GM21447 (cell line): ENCODE measurements at regions not wholly inside any gene's neighbourhood (a gene's known extent, or its start where the extent isn't known, plus 50 kb on each side); places are given as distances from the start of the nearest gene placed in this dataset.
"Not testable (repeated sequence)": the region's sequence is repeated elsewhere in the genome, so short reads cannot be mapped to it uniquely, and the experiment has no call there.

Experiments
- ATAC-seq: cut with Tn5 transposase; IDR thresholded peaks from one replicate; pipeline ENCODE4 v1.9.1; 2021; ENCODE audit not compliant: unreplicated experiment

DNA sequence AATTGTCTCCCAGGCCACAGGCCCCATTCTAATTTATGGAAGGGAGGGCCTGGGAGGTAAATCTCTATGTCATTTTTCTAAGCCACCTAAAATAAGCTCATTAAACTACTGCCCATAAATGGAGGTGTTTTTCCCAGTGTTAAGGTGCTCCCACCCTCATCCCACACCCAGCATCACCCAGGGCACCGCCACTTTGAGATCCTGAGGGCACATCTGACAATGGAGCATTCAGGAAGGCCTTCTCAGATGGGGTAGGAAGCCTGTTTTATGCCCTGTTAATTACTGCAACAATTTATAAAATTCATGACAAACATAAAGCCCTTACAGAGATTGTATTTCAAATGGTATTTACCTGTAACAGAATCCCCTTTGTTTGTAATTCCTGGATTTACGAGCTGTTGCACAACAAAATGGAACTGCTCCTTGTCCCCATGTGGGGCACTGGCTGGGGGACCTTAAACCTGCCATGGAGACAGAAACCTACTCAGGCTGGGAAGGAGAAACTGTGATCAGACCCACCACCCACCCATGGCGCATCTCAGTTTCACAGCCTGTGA lies 319.5 kb upstream of the USP24 start:
- ATAC-seq: no peak

DNA sequence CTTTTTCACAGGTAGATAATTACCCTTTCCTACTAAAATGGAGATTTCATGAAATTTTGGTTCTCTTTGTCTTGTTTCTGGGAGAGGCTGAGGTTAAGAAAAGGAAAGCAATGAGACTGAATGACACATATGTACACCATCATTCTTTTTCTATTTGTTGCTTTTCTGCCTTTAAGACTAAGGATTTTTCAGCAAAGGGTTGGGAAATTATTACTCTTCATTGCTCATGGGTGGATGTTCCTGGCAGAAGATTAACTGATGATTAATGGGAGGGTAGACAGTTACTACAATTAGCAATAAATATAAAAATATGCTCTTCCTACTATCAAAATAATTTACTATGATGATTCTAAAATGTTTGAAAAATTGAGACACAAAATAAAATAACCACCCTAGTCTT lies 316.5 kb upstream of the USP24 start:
- no peak for ATAC-seq

DNA sequence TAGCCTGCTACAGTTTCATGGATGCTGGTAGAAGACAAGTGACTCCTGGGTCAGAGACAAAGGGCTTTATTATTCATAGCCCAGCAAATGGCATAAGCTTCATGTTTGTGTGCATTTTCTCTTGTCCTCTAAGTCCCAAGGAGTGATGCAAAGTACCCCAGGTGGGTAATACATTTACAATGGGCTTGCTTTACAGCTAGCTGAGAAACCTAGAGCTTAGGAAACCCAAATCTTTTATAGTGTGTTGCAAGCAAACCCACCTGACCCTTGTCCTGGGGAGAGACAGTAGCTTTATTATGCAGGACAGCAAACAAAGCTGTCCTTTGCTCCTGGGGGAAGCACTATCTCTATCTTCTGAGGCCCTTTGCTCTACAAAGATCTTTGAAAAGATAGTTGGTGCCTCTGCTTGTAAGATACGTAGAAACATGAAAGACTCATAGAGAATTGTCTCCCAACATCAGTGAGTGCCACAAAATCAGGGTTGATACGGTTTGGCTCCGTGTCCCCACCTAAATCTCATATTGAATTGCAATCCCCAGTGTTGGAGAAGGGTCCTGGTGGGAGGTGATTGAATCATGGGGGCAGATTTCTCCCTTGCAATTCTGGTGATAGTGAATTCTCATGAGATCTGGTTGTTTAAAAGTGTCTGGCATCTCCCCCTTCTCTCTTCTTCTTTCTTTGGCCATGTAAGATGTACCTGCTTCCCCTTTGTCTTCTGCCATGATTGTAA lies 315.8 kb upstream of the USP24 start:
- no peak for ATAC-seq

DNA sequence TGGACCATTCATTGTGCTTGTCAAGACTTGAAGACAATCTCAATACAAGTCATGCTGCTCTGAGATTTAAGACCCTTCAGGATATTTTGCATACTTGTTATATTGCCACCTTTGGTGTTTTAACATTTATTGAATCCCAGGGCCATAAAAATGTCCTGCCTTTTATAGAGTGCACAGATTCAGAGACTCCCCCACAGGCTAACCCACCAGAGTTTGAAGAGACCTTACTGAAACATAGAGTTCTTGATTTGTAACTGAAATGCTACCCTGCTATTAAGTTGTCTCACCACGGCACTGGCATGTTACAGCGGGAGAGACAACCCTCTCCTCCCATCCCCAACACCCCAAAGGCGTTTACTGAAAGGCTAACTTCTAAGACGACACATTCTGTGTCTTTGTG lies 313.9 kb upstream of the USP24 start:
- no peak for ATAC-seq

DNA sequence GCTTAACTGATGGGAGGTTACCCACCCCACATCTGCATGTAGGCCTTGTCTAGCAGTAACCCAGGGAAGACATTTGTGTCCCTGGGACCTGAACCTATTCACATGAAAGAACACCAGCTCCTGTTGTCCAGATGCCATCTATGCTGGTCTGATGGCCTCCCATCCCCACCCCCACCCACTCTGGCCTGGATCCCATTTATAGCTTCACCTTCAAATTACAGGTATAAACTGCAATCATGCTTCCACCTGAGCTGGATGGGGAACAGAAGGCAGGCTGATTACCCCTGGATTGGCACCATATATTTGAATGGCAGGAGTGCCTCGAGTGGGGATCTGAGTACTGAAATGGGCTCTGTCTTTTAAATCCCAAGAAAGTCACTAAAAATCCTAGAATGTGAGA lies 312.7 kb upstream of the USP24 start:
- no peak for ATAC-seq

DNA sequence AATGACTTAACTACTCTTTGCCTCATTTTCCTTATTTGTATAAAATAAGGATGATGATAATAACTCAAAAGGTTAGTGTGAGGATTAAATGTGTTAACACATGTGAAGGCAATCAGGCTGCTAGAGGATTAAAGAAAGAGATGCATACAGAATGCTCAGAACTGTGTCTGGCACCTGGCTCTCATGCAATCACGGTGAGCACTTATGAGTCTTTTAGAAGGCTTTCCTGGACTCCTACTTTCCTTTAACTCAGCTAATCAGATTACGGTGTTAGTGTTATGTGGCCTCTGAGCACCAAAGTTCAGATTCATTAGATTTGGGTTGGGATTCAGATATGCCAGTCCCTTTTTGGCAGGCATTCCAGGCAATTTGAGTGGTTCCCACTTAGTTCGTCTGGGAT lies 311.6 kb upstream of the USP24 start:
- ATAC-seq: no peak

DNA sequence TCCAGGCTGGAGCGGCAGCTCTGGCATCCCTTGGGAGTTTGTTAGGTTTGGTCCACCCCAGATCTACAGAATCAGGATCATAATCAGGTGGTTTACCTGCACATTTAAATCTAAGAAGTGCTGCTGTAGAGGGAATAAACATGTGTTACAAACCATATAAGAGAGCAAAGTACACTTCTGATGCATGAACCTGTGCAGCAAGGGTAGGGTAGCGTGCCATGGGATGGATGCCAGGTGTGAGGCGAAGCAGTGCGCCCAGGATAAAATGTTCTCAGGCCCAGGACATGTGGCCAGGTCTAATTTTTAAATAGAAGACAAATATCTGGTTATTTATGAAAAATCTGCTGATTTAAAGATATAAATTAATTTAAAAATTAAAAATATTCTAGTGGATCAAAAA lies 308.8 kb upstream of the USP24 start:
- ATAC-seq: no peak

DNA sequence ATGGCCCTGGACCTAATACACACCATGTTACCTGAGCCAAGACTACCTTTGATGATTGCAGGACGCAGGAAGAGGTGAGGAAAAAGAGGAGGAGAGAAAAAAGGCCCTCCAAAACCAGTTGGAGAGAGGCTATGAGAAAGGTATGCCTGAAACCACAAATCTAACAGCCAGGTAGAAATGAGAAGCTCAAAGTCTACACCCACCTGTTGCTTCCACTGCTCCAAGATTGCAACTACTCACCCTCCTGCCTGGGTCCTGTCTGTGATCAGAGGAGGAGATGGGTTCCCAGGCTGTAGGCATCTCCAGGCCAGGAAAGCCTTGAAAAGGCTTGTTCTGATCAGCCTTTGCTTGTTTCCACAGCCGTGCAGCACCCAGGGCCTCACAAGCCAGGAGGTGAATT lies 307.8 kb upstream of the USP24 start:
- ATAC-seq: no peak

DNA sequence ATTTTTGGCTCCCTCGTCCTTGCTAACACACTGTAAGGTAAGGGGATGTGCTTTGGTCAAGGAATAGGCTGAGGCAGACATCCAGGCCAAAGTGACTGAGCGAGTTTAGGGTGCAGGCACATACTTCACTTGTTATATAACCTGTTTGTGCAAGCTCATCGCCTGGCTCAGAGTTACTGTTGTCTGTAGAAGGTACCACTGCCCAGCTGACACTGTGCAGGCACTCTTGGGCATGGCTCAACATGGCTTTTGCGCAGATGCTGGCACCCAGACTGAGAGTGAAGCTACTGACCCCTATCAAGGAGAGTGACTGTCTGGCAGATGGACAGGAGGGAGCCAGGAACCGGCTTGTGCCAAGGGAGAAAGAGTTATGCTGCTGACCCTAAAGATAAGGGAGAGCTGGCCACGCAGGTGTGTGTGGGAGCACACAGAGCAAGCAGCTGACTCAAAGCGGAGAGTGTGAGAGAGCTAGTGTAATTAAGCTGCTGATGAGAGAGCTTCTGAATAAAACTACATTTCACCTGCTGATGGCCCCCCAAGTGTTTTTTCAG lies 307.3 kb upstream of the USP24 start:
- ATAC-seq: no peak

DNA sequence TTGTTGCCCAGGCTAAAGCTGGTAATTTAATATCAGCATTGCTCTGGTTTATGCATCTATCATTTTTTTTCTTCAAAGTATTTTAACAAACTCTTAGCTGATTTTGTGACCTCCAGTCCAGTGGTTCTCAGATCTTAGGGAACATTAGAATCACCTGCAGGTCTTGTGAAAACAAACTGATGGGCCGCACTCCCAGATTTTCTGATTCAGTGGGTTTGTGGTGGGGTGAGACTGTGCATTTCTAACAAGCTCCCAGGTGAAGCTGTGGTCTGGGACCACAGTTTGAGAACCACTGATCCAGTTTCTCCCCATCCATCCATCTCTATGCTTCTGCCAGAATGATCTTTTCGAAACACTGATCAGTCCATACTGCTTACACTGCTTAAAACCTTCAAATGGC lies 305.7 kb upstream of the USP24 start:
- ATAC-seq: no peak

DNA sequence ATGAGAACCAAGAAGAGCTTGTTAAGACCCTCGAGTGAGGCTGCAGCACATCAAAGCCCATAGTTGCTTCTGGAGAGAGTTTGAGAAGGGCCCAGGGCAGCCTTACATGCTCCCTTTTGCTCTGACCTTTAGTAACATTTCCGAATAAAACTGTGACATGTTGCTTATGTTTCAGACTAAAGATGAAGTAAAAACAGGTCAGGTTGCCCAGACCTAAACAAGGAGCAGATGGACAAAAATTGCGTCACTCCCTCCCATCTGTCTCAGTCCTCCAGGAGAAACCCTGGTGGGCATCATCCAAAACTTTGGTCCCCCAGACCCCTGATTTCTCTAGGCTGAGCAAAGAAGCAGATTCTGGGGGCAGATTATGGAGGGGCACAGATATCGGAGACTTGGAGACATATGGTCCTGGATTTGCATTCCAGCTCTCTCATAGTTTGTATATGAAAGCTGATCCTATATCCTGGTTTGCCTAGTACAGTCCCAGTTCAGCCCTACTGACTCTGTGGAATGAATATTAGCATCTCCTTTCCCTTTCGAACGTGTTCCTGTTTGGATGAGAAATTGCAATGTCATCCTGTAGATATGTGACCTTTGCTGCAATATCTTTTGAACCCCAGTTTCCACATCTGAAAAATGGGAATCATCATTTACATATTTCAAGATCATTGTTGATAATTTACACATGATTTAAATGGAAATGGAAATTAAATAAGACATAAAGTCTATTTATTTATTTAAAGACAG lies 304.9 kb upstream of the USP24 start:
- no peak for ATAC-seq

DNA sequence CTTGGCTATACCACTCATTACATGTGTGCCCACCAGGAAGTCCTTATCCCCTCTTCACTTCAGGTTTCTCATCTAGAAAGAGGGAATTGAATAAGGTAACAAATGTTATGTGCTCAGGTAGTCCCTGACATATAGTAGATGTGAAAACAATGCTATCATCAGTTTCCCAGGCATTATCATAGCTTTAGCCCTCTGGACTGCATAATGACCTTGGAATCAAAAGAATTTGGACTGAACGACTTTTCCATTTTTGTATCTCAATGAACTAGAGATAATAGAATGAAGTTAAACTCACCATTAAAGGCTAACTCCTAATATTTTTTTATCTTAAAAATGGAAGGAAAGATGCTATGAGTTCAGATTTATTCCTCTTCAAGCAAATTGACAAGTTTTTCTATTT lies 304.1 kb upstream of the USP24 start:
- no peak for ATAC-seq

DNA sequence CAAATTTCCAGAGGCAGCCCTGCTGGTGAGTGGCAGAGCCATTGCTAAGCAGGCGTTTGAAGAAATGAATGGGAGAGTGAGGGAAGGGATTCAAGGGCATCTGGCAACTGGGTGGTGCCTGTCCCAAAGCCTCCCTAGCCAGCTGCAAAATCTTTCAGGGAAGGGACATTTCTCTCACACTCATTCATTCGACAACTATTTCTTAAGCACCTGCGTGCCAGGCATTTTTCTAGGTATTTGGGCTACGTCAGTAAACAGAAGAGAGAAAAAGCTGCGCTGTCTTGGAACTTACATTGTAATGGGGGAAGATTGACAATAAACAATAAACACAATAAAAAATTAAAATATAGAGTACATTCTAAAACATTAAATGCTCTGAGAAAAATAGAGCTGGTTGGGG lies 301.9 kb upstream of the USP24 start:
- no peak for ATAC-seq

DNA sequence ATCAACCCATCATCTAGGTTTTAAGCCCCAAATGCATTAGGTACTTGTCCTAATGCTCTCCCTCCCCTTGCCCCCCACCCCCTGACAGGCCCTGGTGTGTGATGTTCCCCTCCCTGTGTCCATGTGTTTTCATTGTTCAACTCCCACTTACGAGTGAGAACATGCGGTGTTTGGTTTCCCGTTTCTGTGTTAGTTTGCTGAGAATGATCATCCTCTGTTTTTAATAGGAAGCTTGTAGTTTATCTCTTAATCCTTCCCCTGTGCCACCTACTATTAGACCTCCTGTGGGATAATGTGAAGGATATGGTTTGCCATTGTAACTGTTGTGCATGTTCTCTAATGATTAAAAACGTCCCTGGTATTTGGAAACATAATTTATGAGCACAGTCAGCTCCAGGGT lies 299.4 kb upstream of the USP24 start:
- not testable (repeated sequence) for ATAC-seq

DNA sequence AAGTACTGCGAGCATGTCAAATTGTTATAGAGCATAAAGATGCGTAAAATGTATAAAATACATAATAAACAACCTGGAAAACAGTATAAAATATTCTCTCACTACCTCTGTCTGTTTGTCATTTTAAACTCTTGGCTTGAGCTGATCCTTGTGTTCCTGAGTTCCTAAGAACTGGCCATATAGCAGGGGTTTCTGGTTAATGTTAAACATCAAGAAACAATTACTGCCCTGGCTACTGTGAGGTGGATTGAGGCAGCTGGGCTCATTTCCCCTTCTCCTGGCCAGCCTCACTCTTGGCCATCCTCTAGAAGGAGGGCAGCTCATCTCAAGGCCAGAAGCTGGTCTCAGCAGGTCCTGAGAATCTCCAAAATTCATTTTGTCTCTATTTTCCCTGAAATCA lies 297.3 kb upstream of the USP24 start:
- ATAC-seq: no peak

DNA sequence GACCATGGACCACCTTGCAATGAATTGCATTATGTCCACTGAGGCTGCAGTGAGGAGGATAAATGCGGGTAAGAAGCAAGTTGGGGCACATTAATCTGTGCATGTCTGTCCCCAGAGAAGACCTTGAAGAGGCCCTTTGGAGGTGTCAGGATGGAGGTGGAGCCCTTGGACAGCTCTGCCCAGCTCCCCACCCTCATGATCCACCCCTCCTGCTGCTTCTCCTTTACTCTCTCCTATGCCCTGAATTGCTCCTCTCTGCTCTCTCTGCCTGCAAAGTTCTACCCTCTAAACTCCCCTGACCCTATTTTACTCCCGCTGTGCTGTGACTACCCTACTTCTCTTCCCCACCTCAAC lies 292.4 kb upstream of the USP24 start:
- ATAC-seq: no peak

DNA sequence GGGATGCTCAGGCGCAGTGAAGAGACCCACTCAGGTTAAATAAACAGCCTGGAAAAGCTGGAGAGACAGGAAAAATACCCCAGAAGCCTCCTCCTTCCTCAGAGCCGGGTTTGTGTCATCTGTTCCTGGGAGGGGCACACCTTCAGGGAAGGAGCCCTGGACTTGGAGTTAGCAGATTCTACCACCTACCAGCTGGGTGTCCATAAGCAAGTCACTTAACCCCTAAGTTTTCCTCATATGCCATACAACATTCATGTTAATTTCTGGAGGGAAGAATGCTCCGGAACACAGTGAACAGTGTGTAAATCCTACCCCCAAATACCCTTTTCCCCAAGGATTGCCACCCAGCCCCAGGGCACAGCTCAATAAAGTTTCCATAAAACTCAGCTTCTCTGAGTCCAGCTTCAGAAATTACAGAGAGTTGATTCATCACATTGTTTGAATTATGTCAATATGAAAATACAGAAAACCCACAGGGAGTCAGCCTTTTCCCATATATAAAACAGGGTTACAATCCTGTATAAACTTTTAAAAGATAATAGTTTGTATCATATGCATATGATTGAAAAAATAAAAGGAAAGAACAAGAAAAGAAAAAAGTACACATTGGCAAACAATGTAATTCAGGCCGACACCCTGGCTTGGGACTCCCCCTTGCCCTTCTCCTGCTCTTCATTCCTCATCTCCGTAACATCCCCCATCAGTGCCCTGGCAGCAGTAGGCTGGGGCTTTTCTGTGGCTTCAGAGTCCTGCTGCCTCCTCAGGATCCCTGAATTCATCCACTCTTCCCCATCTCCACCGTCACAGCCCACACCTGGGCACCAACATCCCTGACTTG lies 291.8 kb upstream of the USP24 start:
- ATAC-seq: no peak

DNA sequence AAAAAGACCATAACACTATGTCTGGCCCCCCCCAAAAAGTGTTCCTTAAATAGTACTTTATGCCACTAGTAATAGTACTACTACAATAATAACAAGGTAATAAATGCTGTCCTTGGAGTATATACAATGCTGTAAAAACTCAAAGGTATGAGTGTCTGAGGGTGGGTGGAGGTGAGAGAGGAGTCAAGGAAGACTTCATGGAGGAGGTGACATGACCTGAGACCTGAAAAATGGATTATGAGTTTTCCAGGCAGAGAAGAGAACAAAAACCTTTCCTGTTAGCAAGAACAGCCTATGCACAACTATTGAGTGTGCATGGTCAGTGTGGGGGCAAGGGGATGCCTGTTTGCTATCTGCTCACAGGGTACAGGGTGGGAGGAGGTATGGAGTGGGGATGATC lies 290.2 kb upstream of the USP24 start:
- no peak for ATAC-seq

DNA sequence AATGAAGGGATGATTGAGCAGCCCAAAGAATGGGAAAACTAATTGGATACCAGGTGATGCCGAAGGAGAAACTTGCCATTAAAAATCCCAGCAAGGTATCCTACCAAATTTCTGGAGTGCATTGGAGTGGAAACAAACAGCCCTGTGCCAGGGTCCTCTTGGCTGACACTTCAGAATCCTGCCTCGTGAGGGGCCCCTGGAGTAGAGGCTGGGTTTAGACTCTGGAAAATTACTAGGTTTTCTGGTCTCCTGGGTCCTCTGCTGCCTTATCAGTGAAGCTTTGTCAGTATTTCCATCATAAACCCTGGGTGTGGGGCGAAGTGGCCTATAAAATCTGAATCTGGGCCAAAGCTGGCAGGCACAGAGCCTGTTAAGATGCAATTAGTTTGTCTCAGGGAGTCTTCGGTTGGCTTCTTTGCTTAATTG lies 289.2 kb upstream of the USP24 start:
- ATAC-seq: no peak

DNA sequence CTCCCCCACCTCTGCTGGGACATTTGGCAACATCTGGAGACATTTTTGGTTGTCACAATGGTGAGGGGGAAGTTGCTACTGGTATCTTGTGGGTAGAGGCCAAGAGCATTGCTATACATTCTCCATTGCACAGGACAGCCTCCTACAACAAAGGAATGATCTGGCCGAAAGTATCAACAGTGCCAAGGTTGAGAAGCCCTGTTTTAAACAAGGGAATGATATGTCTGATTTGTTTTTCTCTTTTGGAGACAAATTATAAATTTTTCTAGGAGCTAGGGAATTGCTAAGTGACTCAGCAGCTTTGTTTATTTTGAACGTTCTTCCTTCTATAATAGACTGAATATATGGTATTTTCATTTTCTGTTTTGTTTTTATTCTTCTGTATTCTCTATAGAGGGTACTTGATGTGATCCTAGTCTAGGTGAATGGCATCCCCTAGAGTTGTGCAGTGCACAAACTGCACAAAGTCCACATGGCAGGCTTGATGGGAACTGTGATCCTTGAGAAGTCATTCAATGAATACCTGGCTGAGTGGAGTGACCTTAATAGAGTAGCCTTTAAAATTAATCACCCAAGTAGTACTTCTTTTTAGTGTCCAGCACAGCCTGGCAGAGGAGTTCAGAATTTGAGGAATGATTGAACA lies 288.6 kb upstream of the USP24 start:
- ATAC-seq: no peak

DNA sequence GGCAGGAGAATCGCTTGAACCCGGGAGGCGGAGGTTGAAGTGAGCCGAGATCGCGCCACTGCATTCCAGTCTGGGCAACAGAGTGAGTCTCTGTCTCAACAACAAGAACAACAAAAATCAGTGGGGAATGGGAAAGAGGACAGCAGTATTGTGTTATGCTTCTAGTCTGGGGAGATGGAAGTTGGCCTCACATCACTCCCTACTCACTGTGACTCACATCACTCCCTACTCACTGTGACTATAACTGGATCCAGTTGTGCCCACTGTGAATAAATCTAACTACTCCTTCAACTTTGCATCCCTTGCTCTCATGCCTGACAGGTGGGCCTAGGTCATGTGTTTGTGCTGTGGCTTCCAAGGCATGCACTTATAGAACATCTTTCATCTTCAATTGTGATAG lies 285.4 kb upstream of the USP24 start:
- ATAC-seq: no peak
